Spleen (tissue), 7 donors: ENCODE measurements at regions not wholly inside any gene's neighbourhood (a gene's known extent, or its start where the extent isn't known, plus 50 kb on each side); places are given as distances from the start of the nearest gene placed in this dataset.

Experiments
- CTCF ChIP-seq, 11 experiments: fragments of 200-600 bp in 7 of 11; fragments of 450-650 bp in 4 of 11; sonication (generic) in 4 of 11; IDR thresholded peaks in 8 of 11; conservative IDR thresholded peaks in 3 of 11; 1 replicate in 7 of 11; 2 replicates in 4 of 11; pipeline versions ENCODE4 v1.4.0 to v1.8.0; 2016 to 2021; ENCODE audit warnings: antibody characterized with exemption in 11 of 11, inconsistent platforms in 4 of 11, mild to moderate bottlenecking in 1 of 11
- POLR2A ChIP-seq, 3 donors: fragments of 450-650 bp; IDR thresholded peaks; one replicate each; pipeline ENCODE4 v1.5.1; 2017; ENCODE audit warnings: antibody characterized with exemption in 3 of 3, mild to moderate bottlenecking in 1 of 3
- POLR2AphosphoS5 ChIP-seq, 3 donors: sonication (generic); formaldehyde crosslinking; IDR thresholded peaks; one replicate each; pipeline ENCODE4 v1.5.1; 2017; ENCODE audit warnings: antibody characterized with exemption in 3 of 3
- donor health status: DM: no; HTN: no; CAD: no; lungs with moderate emphysema.
- donor health status: DM: no; HTN: no; CAD: no.
- donor health status: DM: no; HTN: no; CAD: no.

- TF ChIP-seq POLR2A (IDR thresholded peaks at IDR 0.05) (no peak), CTCF (IDR thresholded peaks at IDR 0.05 in 8 of 11, conservative IDR thresholded peaks at IDR 0.05 in 3 of 11) (no peak), POLR2AphosphoS5 (IDR thresholded peaks at IDR 0.05) (peak in 2 of 3 donors; percentile 36 to 66)
Measured at GRCh38 chr4:9691238-9692065, 90.0 kb upstream of the DRD5 start.
